ENCODE measurements at regions not wholly inside any gene's neighbourhood (a gene's known extent, or its start where the extent isn't known, plus 50 kb on each side); places are given as distances from the start of the nearest gene placed in this dataset.
"Not testable (repeated sequence)": the region's sequence is repeated elsewhere in the genome, so short reads cannot be mapped to it uniquely, and the experiment has no call there.

GRCh38 chr7:29619111-29619510 lies 55.5 kb downstream of the PRR15 start:
- no peak for DNase-seq

GRCh38 chr7:29619848-29620555 lies 56.4 kb downstream of the PRR15 start:
- DNase-seq = no peak

GRCh38 chr7:29620556-29620930 lies 56.9 kb downstream of the PRR15 start:
- DNase-seq = no peak

GRCh38 chr7:29622335-29623265 lies 59.0 kb downstream of the PRR15 start:
- DNase-seq = no peak

GRCh38 chr7:29623973-29624372 lies 60.3 kb downstream of the PRR15 start:
- no peak for DNase-seq

GRCh38 chr7:29626730-29627129 lies 63.1 kb downstream of the PRR15 start:
- no peak for DNase-seq

- DNase-seq = no peak
Observed at GRCh38 chr7:29627631-29628030, 64.0 kb downstream of the PRR15 start.

- no peak for DNase-seq
Observed at GRCh38 chr7:29629507-29629906, 65.9 kb downstream of the PRR15 start.

GRCh38 chr7:29635067-29636008 lies 71.7 kb downstream of the PRR15 start:
- DNase-seq = peak; percentile 43

GRCh38 chr7:29636009-29636351 lies 72.3 kb downstream of the PRR15 start:
- DNase-seq = no peak

- no peak for DNase-seq
Observed at GRCh38 chr7:29637374-29637773, 73.7 kb downstream of the PRR15 start.

- DNase-seq = not testable (repeated sequence)
Observed at GRCh38 chr7:29638841-29639240, 75.2 kb downstream of the PRR15 start.

GRCh38 chr7:29639386-29639785 lies 75.8 kb downstream of the PRR15 start:
- no peak for DNase-seq

- DNase-seq = peak; percentile 65
Observed at GRCh38 chr7:29639886-29640595, 76.4 kb downstream of the PRR15 start.

- DNase-seq = no peak
Observed at GRCh38 chr7:29641651-29642050, 78.0 kb downstream of the PRR15 start.

GRCh38 chr7:29642494-29643155 lies 79.0 kb downstream of the PRR15 start:
- DNase-seq = no peak

- DNase-seq = not testable (repeated sequence)
Observed at GRCh38 chr7:29646116-29646515, 82.5 kb downstream of the PRR15 start.

- DNase-seq = no peak
Observed at GRCh38 chr7:29647020-29647654, 83.5 kb downstream of the PRR15 start.

- not testable (repeated sequence) for DNase-seq
Observed at GRCh38 chr7:29647691-29648210, 84.1 kb downstream of the PRR15 start.

GRCh38 chr7:29649028-29649716 lies 85.5 kb downstream of the PRR15 start:
- no peak for DNase-seq

All from NCI-H1105 (cell line).